Stimulated activated naive CD8-positive, alpha-beta T cell treated with anti-CD3 and anti-CD28 coated beads, Interleukin-15, amount 100 ng/mL, for 72 hours (primary cell): ENCODE measurements at regions not wholly inside any gene's neighbourhood (a gene's known extent, or its start where the extent isn't known, plus 50 kb on each side); places are given as distances from the start of the nearest gene placed in this dataset.
A peak's percentile ranks its signal among the peaks of the same experiment; 100 is the strongest.

Experiments used
- ATAC-seq: fragments of 150-1000 bp; cut with Tn5 transposase; 2 replicates; pipeline ENCODE4 v1.10.0; 2021; ENCODE audit warnings: mild to moderate bottlenecking, moderate library complexity
- DNase-seq, 2 donors: peaks; one replicate each; pipeline ENCODE4 v3.0.0; 2021 to 2022
- H3K27ac Mint-ChIP-seq, 2 donors: one replicate each; pipeline ENCODE4 v1.8.0; 2022; ENCODE audit warnings: mild to moderate bottlenecking in 2 of 2, mixed read lengths in 2 of 2, moderate library complexity in 2 of 2
- H3K27me3 Mint-ChIP-seq: one replicate; pipeline ENCODE4 v1.8.0; 2022; ENCODE audit warnings: mixed read lengths
- H3K4me1 Mint-ChIP-seq: one replicate; pipeline ENCODE4 v1.8.0; 2022; ENCODE audit warnings: mild to moderate bottlenecking, mixed read lengths
- H3K4me3 Mint-ChIP-seq, 2 donors: one replicate each; pipeline ENCODE4 v1.8.0; 2022; ENCODE audit warnings: mild to moderate bottlenecking in 2 of 2, mixed read lengths in 2 of 2, moderate library complexity in 1 of 2
- H3K9me3 Mint-ChIP-seq, 2 donors: one replicate each; pipeline ENCODE4 v1.8.0; 2022; ENCODE audit warnings: mixed read lengths in 2 of 2

DNA sequence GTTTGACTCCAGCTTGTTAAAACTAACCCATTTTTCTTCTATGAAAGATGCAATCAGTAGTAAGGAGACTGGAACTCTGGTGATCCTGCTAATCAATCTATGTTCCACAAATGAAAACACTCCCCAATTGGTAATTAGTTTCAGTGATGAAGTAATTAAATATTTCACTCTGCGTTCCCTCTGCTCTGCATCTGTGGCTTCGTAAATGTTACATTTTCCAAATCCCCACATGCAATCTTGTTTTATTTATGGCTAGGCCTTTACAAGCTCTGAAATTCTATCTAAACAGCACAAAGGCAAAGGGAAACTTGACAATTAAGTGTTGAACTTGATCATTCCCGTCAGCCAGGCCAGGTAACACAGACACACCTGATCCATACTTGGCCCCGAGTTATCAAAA is 231.4 kb upstream of the OSR1 start:
- no peak overlapping the region for H3K27ac Mint-ChIP-seq
- no peaks in the 10 kb centered on the region for H3K4me1 Mint-ChIP-seq
- no peak for DNase-seq
- ATAC-seq: no peak
- H3K4me3 Mint-ChIP-seq: no peak overlapping the region
- peaks cover 0 to 3% of the 10 kb centered on the region in 2 donors for H3K9me3 Mint-ChIP-seq
- H3K27me3 Mint-ChIP-seq: no peaks in the 10 kb centered on the region

DNA sequence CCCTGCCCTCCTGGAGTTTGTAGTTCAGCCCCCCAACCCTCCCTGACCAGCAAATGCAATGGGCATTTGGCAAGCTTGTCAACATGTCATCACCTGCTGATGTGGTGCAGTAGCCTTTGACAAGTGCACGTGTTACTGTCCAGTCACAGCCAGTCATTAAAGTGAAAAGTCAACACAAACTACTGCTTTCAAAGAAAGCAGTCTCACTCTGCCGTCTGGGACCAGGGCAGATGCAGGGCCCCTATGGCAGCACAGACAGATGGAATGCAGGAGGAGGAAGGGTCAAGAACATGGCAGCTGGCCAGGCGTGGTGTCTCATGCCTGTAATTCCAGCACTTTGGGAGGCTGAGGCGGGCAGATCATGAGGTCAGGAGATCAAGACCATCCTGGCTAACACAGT is 222.4 kb upstream of the OSR1 start:
- Mint-ChIP-seq H3K4me1 (no peaks in the 10 kb centered on the region), H3K27me3 (no peaks in the 10 kb centered on the region), H3K4me3 (no peak overlapping the region), H3K9me3 (no peaks in the 10 kb centered on the region), H3K27ac (no peak overlapping the region)
- ATAC-seq: no peak
- DNase-seq: no peak

DNA sequence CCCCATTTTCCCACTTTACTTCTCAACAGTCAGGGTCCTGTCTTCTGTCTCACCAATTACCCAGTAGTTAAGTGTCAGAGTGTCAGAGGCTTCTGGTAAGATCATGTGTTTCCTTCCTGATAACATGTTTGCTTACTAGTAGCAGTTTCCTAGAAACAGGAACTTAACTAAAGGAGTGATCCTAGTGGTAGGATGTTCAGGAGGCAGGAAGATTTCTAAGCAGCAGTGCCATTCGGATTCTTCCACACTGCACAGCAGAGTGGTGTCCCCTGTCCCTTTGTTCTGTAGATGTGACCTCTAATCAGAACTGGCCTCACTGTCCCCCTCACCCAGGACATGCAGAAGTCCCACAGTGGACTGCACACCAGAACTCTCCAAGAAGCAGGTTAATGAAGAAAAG is 221.8 kb upstream of the OSR1 start:
- DNase-seq: no peak
- ATAC-seq: no peak
- Mint-ChIP-seq H3K4me3 (no peak overlapping the region), H3K27me3 (no peaks in the 10 kb centered on the region), H3K27ac (peak overlapping the region in 1 of 2 donors; percentile 84), H3K4me1 (no peaks in the 10 kb centered on the region), H3K9me3 (no peaks in the 10 kb centered on the region)

DNA sequence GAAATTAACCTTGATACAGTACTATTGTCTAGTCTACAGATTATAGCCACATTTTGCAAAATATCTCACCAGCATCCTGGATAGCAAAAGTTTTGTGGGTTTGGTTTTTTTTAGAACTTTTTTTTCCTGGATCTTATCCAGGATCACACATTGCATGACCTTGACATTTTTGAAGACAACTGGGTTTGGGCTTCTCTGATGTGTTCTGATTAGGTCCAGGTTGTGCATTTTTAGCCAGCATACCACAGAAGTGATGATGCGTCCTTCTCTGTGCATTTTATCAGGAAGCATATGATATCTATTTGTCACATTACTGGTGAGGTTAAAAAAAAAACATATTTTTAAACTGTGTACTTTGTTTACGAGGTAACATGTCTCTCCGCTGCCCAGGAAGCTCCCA is 221.0 kb upstream of the OSR1 start:
- Mint-ChIP-seq H3K27ac (no peak overlapping the region), H3K4me1 (no peaks in the 10 kb centered on the region), H3K4me3 (no peak overlapping the region), H3K27me3 (peaks cover 5% of the 10 kb centered on the region), H3K9me3 (no peaks in the 10 kb centered on the region)
- DNase-seq (no peak), ATAC-seq (no peak)

DNA sequence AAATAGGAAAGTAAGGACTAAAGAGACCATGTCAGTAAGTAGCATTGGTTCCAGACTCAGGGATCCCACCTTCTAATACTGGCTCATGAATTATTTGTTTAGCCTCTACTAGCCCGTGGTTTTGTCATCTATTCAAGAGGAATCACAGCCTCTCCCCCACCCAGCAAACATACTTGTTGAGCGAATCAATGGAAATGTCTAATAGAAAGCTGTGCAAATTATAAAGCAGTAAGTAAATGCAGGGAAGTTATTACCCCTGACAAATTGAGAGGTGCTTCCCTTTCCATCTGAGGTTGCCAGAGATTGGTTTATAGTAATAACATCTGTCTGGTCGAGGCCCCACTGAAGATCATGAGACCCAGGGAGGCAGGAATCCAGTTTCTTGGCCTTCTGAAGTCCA is 219.3 kb upstream of the OSR1 start:
- H3K27me3 Mint-ChIP-seq: peaks cover 17% of the 10 kb centered on the region
- H3K4me3 Mint-ChIP-seq: no peak overlapping the region
- no peaks in the 10 kb centered on the region for H3K4me1 Mint-ChIP-seq
- no peaks in the 10 kb centered on the region for H3K9me3 Mint-ChIP-seq
- no peak for DNase-seq
- no peak overlapping the region for H3K27ac Mint-ChIP-seq
- ATAC-seq: no peak

DNA sequence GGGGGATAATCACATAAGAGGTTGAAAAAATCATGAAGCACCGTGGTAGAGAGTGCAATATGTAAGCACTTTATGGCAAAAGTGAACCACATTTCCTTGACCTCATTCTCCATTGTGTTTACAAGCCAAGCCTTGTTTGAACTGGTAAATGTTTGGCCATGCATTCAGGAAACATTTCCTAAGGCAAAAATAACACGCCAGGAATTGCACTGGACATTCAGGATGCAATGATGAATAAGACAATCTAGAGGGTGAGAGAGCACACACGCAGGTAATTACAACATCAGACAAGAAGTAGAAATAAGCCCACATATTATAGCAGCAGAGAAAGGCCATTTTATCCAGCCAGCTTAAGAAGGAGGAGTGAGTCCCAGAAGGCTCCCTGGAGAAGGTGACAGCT is 218.0 kb upstream of the OSR1 start:
- peaks cover 30% of the 10 kb centered on the region for H3K27me3 Mint-ChIP-seq
- ATAC-seq (no peak), DNase-seq (no peak)
- no peaks in the 10 kb centered on the region for H3K4me1 Mint-ChIP-seq
- no peaks in the 10 kb centered on the region for H3K9me3 Mint-ChIP-seq
- H3K27ac Mint-ChIP-seq: no peak overlapping the region
- no peak overlapping the region for H3K4me3 Mint-ChIP-seq

DNA sequence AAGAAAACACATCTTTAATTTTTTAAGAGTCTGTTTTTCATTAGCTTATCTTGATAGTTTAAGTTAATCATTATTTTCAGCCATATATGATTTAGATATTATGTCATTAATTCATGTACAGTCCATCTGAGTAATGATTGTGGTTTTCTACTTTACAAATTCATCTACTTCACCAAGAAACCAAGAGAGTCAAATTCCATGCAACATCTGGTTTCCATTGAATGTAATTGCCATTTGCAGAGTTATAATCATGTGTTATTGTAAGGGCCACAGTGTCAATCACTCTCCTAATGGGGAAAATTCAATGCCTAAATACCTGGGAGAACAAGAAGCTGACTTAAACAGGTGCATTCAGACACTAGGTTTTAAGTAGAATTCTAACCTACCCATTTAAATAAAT is 217.2 kb upstream of the OSR1 start:
- no peak overlapping the region for H3K27ac Mint-ChIP-seq
- DNase-seq: no peak
- H3K4me3 Mint-ChIP-seq: no peak overlapping the region
- H3K27me3 Mint-ChIP-seq: peaks cover 33% of the 10 kb centered on the region
- no peaks in the 10 kb centered on the region for H3K4me1 Mint-ChIP-seq
- no peak for ATAC-seq
- H3K9me3 Mint-ChIP-seq: no peaks in the 10 kb centered on the region

DNA sequence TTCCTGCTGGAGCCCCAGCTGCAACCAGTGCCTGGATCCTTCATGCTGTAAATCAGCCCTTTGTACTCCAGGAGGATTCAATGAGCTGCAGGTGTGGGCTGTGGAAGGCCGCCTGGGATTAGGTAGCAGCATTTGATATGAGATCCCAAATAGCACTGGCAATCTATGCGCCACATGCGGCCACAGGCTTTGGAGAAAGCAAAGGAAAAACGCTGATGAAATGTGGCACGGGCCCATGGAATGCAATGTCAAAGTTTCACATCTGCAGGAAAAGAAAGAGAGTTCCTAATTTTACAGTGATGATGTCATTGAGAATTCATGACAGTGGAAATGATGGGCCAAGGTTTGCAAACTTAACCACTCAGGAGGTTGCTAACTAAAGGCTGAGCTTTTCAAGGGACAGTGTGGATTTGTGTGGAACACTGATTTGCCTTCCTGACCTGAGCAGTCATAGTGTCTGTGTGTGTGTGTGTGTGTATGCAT is 216.4 kb upstream of the OSR1 start:
- Mint-ChIP-seq H3K4me1 (no peaks in the 10 kb centered on the region), H3K27me3 (peaks cover 33% of the 10 kb centered on the region), H3K4me3 (no peak overlapping the region), H3K9me3 (no peaks in the 10 kb centered on the region), H3K27ac (no peak overlapping the region)
- DNase-seq (no peak), ATAC-seq (no peak)

DNA sequence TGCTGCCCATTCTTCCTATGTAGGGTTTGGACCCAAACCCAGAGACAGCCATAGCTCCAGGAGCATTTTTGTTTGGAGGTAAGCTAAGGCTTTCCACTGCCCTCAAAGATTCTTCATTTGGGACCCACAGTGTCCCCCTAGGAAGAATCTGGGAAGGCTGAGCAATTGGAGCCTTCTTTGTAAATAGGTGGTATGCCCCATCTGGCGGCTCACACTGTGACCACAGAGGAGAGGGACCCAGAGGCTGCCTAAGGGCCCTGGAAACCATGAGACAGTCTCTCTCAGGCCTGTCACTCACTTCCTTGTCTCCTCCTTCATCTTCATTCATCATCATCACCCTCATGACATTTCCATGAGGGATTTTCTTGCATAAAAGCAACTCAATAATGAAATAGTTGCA is 215.4 kb upstream of the OSR1 start:
- no peak overlapping the region for H3K27ac Mint-ChIP-seq
- peaks cover 33% of the 10 kb centered on the region for H3K27me3 Mint-ChIP-seq
- DNase-seq (no peak), ATAC-seq (no peak)
- H3K9me3 Mint-ChIP-seq: no peaks in the 10 kb centered on the region
- H3K4me1 Mint-ChIP-seq: no peaks in the 10 kb centered on the region
- H3K4me3 Mint-ChIP-seq: no peak overlapping the region

DNA sequence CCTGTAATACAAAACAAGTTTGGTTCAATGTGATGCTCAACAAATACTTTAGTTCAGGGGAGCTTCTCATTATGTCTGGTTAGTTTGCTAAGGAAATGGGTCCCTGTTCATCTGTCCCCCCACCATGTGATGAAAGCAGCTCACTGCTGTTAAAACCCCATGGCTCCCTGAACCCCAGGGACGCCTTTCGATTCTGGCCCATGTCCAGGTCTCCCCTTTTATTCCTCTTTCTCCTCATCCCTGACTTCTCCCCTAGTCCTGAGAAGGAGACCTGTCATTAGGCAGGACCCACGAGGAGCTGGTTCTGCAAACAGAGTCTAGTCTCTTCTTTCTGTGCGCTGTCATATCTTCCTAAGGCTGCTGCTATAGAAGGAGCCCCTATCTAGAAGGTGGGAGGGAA is 213.3 kb upstream of the OSR1 start:
- H3K4me3 Mint-ChIP-seq: no peak overlapping the region
- H3K27ac Mint-ChIP-seq: no peak overlapping the region
- DNase-seq: no peak
- no peaks in the 10 kb centered on the region for H3K9me3 Mint-ChIP-seq
- peaks cover 44% of the 10 kb centered on the region for H3K27me3 Mint-ChIP-seq
- no peaks in the 10 kb centered on the region for H3K4me1 Mint-ChIP-seq
- ATAC-seq: no peak

DNA sequence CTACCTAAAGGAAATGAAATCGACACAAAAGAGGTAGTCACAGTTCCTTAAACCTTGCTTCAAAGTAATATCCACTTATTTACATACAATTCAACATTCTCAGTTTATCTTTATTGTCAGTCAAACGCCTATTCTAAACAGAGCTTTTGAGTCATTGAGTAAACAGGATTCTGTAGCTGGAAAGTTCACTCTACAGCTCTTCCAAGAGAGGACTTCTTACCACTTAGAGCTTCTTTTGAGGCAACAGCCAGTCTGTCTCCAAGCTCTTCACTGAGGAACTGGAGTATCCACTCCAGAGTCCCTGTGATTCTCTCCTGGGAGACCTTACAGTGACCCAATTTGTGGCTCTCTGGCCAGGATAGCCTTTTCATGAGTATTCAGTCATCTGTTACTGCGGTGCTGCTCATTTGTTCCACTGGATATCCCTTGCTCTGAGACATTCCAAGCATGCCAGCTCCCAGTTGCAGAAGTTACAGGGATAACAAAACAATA is 210.9 kb upstream of the OSR1 start:
- Mint-ChIP-seq H3K4me3 (no peak overlapping the region), H3K4me1 (no peaks in the 10 kb centered on the region), H3K27ac (no peak overlapping the region), H3K9me3 (no peaks in the 10 kb centered on the region), H3K27me3 (peaks cover 40% of the 10 kb centered on the region)
- DNase-seq: no peak
- ATAC-seq: no peak

DNA sequence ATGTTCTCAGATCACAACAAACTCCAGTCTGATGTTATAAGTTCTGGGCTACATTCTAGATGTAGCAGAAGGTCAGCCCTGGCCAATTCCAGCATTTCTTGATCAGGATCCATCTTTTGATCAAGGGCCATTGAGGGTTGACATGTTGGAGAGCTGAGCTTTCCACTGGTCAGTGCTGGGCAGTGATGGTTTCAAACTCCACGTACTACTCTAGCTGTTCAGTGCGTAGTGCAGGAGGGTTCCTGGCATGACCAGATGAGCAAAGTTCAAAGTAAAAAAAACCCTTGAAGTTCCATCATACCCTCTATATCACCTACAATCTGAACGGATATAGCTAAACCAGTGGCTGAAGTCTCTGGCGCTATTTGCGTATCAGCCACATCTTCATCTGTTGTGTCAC is 210.4 kb upstream of the OSR1 start:
- no peak for DNase-seq
- Mint-ChIP-seq H3K9me3 (no peaks in the 10 kb centered on the region), H3K4me1 (no peaks in the 10 kb centered on the region), H3K4me3 (no peak overlapping the region), H3K27ac (no peak overlapping the region), H3K27me3 (peaks cover 38% of the 10 kb centered on the region)
- ATAC-seq: no peak

DNA sequence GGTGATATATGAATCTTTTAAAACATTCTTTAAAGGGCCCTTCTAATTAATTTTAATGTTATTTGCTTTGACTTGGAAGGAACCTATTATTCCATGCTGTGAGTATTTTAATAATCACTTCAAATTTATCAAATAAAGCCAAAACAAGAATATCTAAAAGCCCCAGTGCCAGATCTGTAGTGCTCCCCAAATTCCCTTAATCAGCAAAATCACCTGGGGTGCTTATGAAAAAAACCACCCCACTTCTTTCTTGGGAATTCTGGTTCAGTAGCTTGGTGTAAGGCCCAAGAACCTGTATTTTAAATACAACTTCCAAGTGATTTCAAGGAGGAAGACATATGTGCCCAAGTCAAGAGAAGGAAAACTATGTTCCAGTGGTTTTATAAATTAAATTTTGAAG is 202.4 kb upstream of the OSR1 start:
- Mint-ChIP-seq H3K9me3 (no peaks in the 10 kb centered on the region), H3K4me3 (no peak overlapping the region), H3K4me1 (peaks cover 11% of the 10 kb centered on the region), H3K27me3 (peaks cover 27% of the 10 kb centered on the region), H3K27ac (no peak overlapping the region)
- no peak for ATAC-seq
- DNase-seq: no peak

DNA sequence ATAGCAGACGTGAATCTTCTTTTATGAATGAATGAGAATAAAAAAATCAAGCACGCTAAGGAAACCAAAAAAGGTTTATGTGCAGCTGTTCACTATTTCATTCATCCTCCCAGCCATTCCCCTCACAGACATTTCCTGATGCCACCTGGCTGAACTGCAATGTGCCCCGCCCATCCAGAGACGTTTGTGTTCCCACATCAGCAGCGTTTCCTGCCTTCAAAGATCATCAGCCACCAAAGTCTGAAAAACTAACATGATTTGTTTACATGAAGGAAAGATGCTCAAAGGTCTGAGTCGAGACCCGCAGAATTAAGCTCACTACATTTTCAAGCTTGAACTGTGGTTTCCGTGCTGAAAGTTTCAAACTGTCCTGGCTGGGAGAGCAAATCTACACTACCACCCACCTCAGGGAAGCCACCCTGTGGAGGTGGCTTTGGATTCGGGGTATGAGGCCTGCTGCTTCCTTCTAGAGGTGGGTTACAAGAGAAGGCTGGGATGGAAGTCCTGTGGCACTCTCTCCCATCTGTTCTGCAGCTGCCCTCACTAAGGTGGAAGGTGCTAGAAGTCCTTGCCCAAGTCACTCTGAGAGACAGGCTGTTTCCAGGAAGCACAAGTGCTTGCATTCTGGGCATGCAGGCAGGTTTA is 201.3 kb upstream of the OSR1 start:
- H3K9me3 Mint-ChIP-seq: no peaks in the 10 kb centered on the region
- peaks cover 11% of the 10 kb centered on the region for H3K4me1 Mint-ChIP-seq
- no peak overlapping the region for H3K4me3 Mint-ChIP-seq
- DNase-seq (no peak), ATAC-seq (peak; percentile 20)
- H3K27ac Mint-ChIP-seq: peak overlapping the region in 1 of 2 donors; percentile 35
- H3K27me3 Mint-ChIP-seq: peaks cover 37% of the 10 kb centered on the region

DNA sequence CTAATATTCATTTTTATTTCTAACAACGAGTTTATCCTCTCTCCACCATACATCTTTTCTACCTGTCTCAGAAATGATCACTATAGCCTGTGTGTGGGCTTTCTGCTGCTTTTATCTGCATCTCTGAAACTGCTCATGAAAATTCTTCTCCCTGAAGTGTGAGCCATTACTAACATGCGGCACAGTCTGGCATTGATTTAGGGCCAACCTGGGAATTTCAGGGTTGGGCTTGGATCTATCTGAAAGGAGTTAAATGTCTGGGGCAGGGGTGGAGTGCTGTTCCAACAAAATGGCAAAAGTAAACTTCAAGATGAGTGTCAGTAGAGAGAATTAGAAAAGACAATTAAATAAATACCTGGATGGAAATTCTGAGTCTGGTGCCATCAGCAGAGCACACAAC is 198.2 kb upstream of the OSR1 start:
- DNase-seq (no peak), ATAC-seq (no peak)
- no peak overlapping the region for H3K4me3 Mint-ChIP-seq
- no peaks in the 10 kb centered on the region for H3K9me3 Mint-ChIP-seq
- H3K27me3 Mint-ChIP-seq: peaks cover 38% of the 10 kb centered on the region
- H3K4me1 Mint-ChIP-seq: peaks cover 11% of the 10 kb centered on the region
- no peak overlapping the region for H3K27ac Mint-ChIP-seq

DNA sequence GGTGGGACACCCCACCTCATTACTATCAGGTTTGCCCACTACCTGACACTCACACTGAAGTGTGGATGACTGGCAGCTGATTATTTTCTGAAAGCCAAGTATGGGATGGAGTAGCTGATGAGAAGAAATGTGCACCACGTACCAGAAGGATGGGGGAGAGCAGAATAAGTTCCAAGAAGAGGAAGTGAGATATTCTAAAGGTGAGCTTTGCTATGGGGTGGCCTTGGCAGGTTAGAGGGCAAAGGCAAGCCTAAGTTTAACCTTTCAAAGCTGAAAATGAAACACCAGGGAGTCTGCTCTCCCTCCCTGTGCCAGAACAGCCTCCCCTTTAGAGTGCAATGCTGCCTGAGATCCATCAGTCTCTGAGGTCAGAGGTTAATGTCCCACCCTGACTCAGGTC is 196.1 kb upstream of the OSR1 start:
- ATAC-seq: no peak
- peaks cover 43% of the 10 kb centered on the region for H3K27me3 Mint-ChIP-seq
- DNase-seq: no peak
- H3K9me3 Mint-ChIP-seq: no peaks in the 10 kb centered on the region
- no peak overlapping the region for H3K4me3 Mint-ChIP-seq
- peaks cover 3% of the 10 kb centered on the region for H3K4me1 Mint-ChIP-seq
- H3K27ac Mint-ChIP-seq: no peak overlapping the region

DNA sequence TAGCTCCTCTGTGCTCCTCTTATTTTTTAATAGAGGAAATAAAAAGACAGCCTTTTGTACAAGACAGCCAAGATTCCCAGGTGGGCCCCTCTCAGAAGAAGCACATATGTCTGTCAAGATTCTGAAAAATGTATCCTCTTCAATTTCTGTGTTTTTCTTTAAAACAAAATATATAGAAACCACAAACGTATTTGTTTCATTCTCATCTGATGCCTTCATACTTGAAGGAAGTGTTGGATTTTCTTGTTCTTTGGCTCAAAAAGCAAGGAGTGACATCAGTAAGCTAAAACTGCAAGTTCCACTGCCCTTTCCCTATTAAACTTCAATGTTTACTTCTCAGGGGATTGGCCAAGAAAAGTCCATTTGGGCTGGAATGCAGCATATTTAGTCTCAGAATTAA is 193.8 kb upstream of the OSR1 start:
- H3K27ac Mint-ChIP-seq: no peak overlapping the region

More for the DNA sequence above, 193.8 kb upstream of the OSR1 start:
- DNase-seq: no peak
- H3K27me3 Mint-ChIP-seq: peaks cover 51% of the 10 kb centered on the region
- H3K4me1 Mint-ChIP-seq: no peaks in the 10 kb centered on the region
- no peak overlapping the region for H3K4me3 Mint-ChIP-seq
- ATAC-seq: no peak
- no peaks in the 10 kb centered on the region for H3K9me3 Mint-ChIP-seq
